Lung (tissue), 11 donors: ENCODE measurements at regions not wholly inside any gene's neighbourhood (a gene's known extent, or its start where the extent isn't known, plus 50 kb on each side); places are given as distances from the start of the nearest gene placed in this dataset.

Experiments used
- ATAC-seq: fragments of 200-7000 bp; cut with Tn5 transposase; one replicate; pipeline ENCODE4 v1.9.1; 2020; ENCODE audit warnings: moderate number of reproducible peaks; ENCODE audit not compliant: insufficient read depth, low FRiP score
- DNase-seq, 3 donors: peaks; one replicate each; pipeline ENCODE4 v3.0.0-alpha.2; 2013 to 2017
- H3K27ac ChIP-seq, 2 donors: one replicate each; pipeline ENCODE4 v1.5.1; 2013; ENCODE audit warnings: mild to moderate bottlenecking in 2 of 2, moderate library complexity in 2 of 2, control low read depth in 1 of 2, inconsistent platforms in 1 of 2, low read depth in 1 of 2, low read length in 1 of 2
- H3K27me3 ChIP-seq, 3 donors: one replicate each; pipeline ENCODE4 v1.5.1; 2013; ENCODE audit warnings: low read length in 2 of 3; ENCODE audit not compliant: control insufficient read depth in 3 of 3, insufficient read depth in 3 of 3
- H3K36me3 ChIP-seq, 4 donors: one replicate each; pipeline ENCODE4 v1.5.1; 2013; ENCODE audit warnings: low read length in 4 of 4, mild to moderate bottlenecking in 1 of 4, moderate library complexity in 1 of 4; ENCODE audit not compliant: control insufficient read depth in 4 of 4, insufficient read depth in 4 of 4
- H3K4me1 ChIP-seq, 5 donors: one replicate each; pipeline ENCODE4 v1.5.1; 2013; ENCODE audit warnings: low read length in 5 of 5, mild to moderate bottlenecking in 2 of 5, moderate library complexity in 1 of 5; ENCODE audit not compliant: control insufficient read depth in 5 of 5, insufficient read depth in 5 of 5
- H3K4me3 ChIP-seq: one replicate; pipeline ENCODE4 v1.5.1; 2013; ENCODE audit warnings: mild to moderate bottlenecking, control low read depth, moderate library complexity
- H3K9ac ChIP-seq, 2 donors: one replicate each; pipeline ENCODE4 v1.5.1; 2013; ENCODE audit warnings: low read length in 2 of 2, control low read depth in 1 of 2; ENCODE audit not compliant: insufficient read depth in 1 of 2
- H3K9me3 ChIP-seq, 4 donors: one replicate each; pipeline ENCODE4 v1.5.1; 2013; ENCODE audit warnings: low read length in 3 of 4, mild to moderate bottlenecking in 1 of 4, moderate library complexity in 1 of 4; ENCODE audit not compliant: control insufficient read depth in 4 of 4, insufficient read depth in 3 of 4
- WGBS, 2 donors: extraction: QIAGEN DNeasy Blood & Tissue Kit; methylation state at CpG; one replicate each; pipeline ENCODE4 v1.1.7; 2013; 5-methylcytosine and 5-hydroxymethylcytosine counted together
- TF ChIP-seq, protein P1 (sequence below): IDR thresholded peaks from 2 replicates; pipeline ENCODE4 v1.5.1; 2012; ENCODE audit warnings: mild to moderate bottlenecking; ENCODE audit errors: control extremely low read depth, extremely low read depth
- donor health status: control.
- donor health status: control.
- donor health status: Bipolar disorder and iron deficiency.
- donor health status: healthy.
- donor health status: DM: yes; HTN: yes; CAD: no.

DNA sequence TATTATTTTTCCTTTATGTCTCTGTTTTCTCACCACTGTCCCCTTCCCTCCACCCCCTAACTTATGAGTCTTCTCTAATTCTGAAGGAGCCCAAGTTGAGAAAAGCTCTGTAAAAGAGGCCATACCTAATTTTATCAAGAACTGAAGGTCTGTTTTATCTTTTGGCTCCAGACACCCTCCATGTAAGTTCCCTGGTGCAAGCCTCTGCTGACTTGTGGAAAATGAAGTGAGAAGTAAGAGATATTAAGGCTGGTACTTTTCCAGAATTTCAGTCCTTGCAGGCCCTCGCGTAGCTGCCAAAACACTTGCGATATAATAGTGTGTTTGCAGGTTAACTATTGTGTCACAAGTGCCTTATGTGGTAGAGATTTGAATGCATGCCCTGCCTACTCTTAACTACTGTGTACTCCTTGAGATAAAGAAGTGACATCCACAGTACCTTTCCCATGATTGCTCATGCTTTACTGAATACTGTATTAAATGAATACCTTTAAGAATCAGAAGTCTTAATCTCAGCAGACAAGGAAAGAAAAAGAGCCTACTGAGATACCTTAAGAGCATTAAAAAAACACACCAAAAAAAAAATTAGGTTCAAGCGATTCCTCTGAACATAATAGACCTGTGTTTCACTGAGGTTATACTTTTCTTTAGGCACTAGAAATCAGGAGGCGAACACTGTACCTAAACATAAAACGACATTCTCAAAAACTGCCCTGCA lies 143.6 kb upstream of the ZNF184 start:
- Histone ChIP-seq H3K4me3 (no peak overlapping the region), H3K9me3 (peaks cover 0 to 3% (median 0%) of the 10 kb centered on the region in 4 donors), H3K36me3 (no peaks in the 10 kb centered on the region), H3K27me3 (peaks cover 4 to 33% (median 25%) of the 10 kb centered on the region in 3 donors), H3K9ac (peak overlapping the region in 1 of 2 donors; percentile 79), H3K4me1 (peaks cover 0 to 12% (median 0%) of the 10 kb centered on the region in 5 donors), H3K27ac (no peak overlapping the region)
- DNase-seq (no peak), ATAC-seq (no peak)
- TF ChIP-seq, protein P1, sequence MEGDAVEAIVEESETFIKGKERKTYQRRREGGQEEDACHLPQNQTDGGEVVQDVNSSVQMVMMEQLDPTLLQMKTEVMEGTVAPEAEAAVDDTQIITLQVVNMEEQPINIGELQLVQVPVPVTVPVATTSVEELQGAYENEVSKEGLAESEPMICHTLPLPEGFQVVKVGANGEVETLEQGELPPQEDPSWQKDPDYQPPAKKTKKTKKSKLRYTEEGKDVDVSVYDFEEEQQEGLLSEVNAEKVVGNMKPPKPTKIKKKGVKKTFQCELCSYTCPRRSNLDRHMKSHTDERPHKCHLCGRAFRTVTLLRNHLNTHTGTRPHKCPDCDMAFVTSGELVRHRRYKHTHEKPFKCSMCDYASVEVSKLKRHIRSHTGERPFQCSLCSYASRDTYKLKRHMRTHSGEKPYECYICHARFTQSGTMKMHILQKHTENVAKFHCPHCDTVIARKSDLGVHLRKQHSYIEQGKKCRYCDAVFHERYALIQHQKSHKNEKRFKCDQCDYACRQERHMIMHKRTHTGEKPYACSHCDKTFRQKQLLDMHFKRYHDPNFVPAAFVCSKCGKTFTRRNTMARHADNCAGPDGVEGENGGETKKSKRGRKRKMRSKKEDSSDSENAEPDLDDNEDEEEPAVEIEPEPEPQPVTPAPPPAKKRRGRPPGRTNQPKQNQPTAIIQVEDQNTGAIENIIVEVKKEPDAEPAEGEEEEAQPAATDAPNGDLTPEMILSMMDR: no peak
- 35 to 52% methylated on average over 6 of the region's 6 CpGs for WGBS, 2 donors

DNA sequence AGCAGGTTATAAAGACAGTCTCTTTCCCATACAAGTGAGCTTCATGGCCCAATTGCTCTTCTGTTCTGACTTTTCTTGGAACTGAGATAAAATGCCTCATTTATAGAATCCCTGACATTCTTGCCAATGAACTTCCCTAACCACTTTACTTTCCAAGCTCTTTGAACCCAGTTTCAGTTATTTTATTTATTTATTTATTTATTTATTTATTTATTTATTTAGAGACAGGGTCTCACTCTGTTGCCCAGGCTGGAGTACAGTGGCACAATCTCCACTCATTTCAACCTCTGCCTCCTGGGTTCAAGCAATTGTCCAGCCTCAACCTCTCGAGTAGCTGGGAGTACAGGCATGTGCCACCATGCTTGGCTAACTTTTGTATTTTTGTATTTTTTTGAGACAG lies 138.5 kb upstream of the ZNF184 start:
- H3K9ac ChIP-seq: no peak overlapping the region
- H3K9me3 ChIP-seq: no peaks in the 10 kb centered on the region
- no peaks in the 10 kb centered on the region for H3K4me1 ChIP-seq
- 73 to 84% methylated on average over 1 of the region's 1 CpG for WGBS, 2 donors
- TF ChIP-seq, protein P1: no peak
- DNase-seq: no peak
- no peaks in the 10 kb centered on the region for H3K36me3 ChIP-seq
- H3K27me3 ChIP-seq: peaks cover 0 to 26% (median 10%) of the 10 kb centered on the region in 3 donors
- no peak for ATAC-seq
- H3K27ac ChIP-seq: no peak overlapping the region
- H3K4me3 ChIP-seq: no peak overlapping the region

DNA sequence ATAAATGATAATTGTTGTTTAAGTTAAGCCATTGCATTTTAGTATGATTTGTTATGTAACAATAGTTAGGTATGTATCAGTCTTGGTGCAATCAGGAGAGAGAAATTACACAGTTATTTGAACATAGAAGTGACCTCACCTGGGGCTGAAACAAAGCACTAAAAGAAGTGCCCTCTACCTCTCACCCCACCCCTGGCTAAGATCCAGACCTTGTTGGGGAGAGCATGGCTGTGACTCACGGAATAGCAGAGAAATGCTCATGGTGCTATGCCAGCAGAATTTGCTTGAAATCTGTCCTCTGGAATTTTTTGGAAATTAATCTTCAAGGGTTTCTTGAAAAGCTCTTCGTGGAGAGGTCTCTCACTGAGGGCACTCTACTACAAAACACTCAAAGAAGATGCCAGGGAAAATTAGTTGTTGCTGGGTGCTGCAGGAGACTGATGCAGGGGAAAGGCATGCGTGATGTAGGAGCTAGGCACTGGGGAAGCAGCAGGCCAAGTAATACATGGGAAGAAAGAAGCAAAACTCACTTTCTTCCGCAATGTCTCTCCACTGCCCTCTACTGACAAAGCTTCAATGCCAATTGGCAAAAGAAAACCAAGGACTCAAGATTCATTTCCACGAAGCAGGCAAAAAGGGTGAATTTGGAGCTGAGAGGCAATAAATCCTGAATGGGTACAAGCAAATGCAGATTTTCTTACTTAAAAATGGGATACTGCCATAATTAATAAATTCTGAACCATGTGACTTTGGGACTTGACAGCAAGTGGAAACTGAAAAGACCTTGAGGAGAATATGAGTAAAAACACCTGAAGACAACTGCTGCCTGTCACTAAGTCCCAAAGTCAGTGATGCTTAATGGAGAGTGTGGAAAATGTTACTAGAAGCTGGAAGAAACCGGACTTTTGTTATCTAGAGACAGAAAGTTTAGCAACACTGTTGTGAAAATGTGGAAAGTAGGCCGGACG lies 136.3 kb upstream of the ZNF184 start:
- peaks cover 0 to 38% (median 27%) of the 10 kb centered on the region in 3 donors for H3K27me3 ChIP-seq
- H3K4me1 ChIP-seq: peaks cover 0 to 3% (median 0%) of the 10 kb centered on the region in 5 donors
- ATAC-seq (peak; percentile 41), DNase-seq (peak in 2 of 3 donors; percentile 25 to 48)
- TF ChIP-seq, protein P1: no peak
- peaks cover 0 to 3% (median 0%) of the 10 kb centered on the region in 4 donors for H3K9me3 ChIP-seq
- no peak overlapping the region for H3K9ac ChIP-seq
- no peaks in the 10 kb centered on the region for H3K36me3 ChIP-seq
- WGBS, 2 donors: 41 to 43% methylated on average over 8 of the region's 8 CpGs
- no peak overlapping the region for H3K27ac ChIP-seq
- H3K4me3 ChIP-seq: no peak overlapping the region
